Mesendoderm (in vitro differentiated cells): ENCODE measurements at regions not wholly inside any gene's neighbourhood (a gene's known extent, or its start where the extent isn't known, plus 50 kb on each side); places are given as distances from the start of the nearest gene placed in this dataset.

ENCODE experiments used
- DNase-seq: peaks from one replicate; pipeline ENCODE4 v3.0.0; 2013
- H2AK5ac ChIP-seq: 2 replicates; pipeline ENCODE4 v1.6.1; 2013; ENCODE audit warnings: low read length, inconsistent platforms
- H2BK120ac ChIP-seq: 2 replicates; pipeline ENCODE4 v1.6.1; 2013; ENCODE audit warnings: low read depth, mild to moderate bottlenecking, low read length, moderate library complexity, mixed read lengths
- H2BK15ac ChIP-seq: replicated peaks from 2 replicates; pipeline ENCODE4 v1.6.1; 2013; ENCODE audit warnings: low read depth, mild to moderate bottlenecking, moderate library complexity
- H2BK5ac ChIP-seq: 2 replicates; pipeline ENCODE4 v1.6.1; 2013; ENCODE audit warnings: low read length, inconsistent platforms
- H3K18ac ChIP-seq: 2 replicates; pipeline ENCODE4 v1.6.1; 2013; ENCODE audit warnings: mild to moderate bottlenecking, low read length, mixed read lengths
- H3K23ac ChIP-seq: one replicate; pipeline ENCODE4 v1.6.1; 2013; ENCODE audit warnings: low read length
- H3K27ac ChIP-seq: 2 replicates; pipeline ENCODE4 v1.5.1; 2013; ENCODE audit warnings: low read depth, mild to moderate bottlenecking, inconsistent platforms, low read length, moderate library complexity
- H3K27me3 ChIP-seq: 2 replicates; pipeline ENCODE4 v1.6.1; 2013; ENCODE audit warnings: low read length, control low read depth, mild to moderate bottlenecking, inconsistent platforms; ENCODE audit not compliant: insufficient read depth, poor library complexity
- H3K36me3 ChIP-seq: 2 replicates; pipeline ENCODE4 v1.6.1; 2013; ENCODE audit warnings: low read length, inconsistent platforms; ENCODE audit not compliant: control insufficient read depth, insufficient read depth
- H3K4ac ChIP-seq: one replicate; pipeline ENCODE4 v1.6.1; 2013; ENCODE audit warnings: low read depth, mild to moderate bottlenecking, low read length, moderate library complexity
- H3K4me1 ChIP-seq: 2 replicates; pipeline ENCODE4 v1.6.1; 2013; ENCODE audit warnings: low read depth, low read length, inconsistent platforms; ENCODE audit not compliant: control insufficient read depth
- H3K4me2 ChIP-seq: 2 replicates; pipeline ENCODE4 v1.6.1; 2013; ENCODE audit warnings: low read length
- H3K4me3 ChIP-seq: 2 replicates; pipeline ENCODE4 v1.5.1; 2013; ENCODE audit warnings: mild to moderate bottlenecking, low read length
- H3K56ac ChIP-seq: one replicate; pipeline ENCODE4 v1.6.1; 2013; ENCODE audit warnings: low read length
- H3K79me1 ChIP-seq: 2 replicates; pipeline ENCODE4 v1.6.1; 2013; ENCODE audit warnings: low read length, inconsistent platforms
- H3K79me2 ChIP-seq: 2 replicates; pipeline ENCODE4 v1.6.1; 2013; ENCODE audit warnings: mild to moderate bottlenecking, low read length; ENCODE audit not compliant: control insufficient read depth, insufficient read depth
- H3K9ac ChIP-seq: 2 replicates; pipeline ENCODE4 v1.6.1; 2013; ENCODE audit warnings: low read length, inconsistent platforms
- H4K5ac ChIP-seq: one replicate; pipeline ENCODE4 v1.6.1; 2013; ENCODE audit warnings: low read length
- H4K8ac ChIP-seq: one replicate; pipeline ENCODE4 v1.6.1; 2013; ENCODE audit warnings: low read depth, mild to moderate bottlenecking, control low read depth, low read length, moderate library complexity
- WGBS: extraction: QIAGEN DNeasy Blood & Tissue Kit; methylation state at CpG from one replicate; pipeline ENCODE4 v1.1.7; 2013; ENCODE audit warnings: low lambda C conversion rate, missing lambda C conversion rate; ENCODE audit not compliant: insufficient coverage; ENCODE audit errors: extremely low coverage; 5-methylcytosine and 5-hydroxymethylcytosine counted together

DNA sequence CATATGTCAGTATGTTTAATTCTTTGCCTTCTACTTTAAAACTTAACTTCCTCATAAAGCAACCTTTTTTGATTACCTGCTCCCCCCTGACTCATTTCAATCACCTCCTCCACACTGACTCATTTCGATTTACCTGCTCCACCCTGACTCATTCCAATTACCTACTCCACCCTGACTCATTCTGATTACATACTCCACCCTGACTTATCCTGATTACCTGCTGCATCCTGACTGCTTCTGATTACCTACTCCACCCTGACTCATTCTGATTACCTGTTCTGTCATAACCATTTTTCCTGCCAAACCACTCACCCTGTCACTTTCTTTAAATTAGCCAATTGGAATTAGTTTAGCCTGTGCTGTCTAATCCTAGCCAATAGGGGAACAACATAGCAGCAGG, 263.6 kb downstream of the DDX3Y start:
- no peak overlapping the region for H2AK5ac ChIP-seq
- no CpG with 5 or more reads among the region's 1 CpG for WGBS

More for the DNA sequence above, 263.6 kb downstream of the DDX3Y start:
- no peaks in the 10 kb centered on the region for H3K4me1 ChIP-seq
- no peak overlapping the region for H3K56ac ChIP-seq
- H2BK15ac ChIP-seq: no peak overlapping the region
- no peak overlapping the region for H4K5ac ChIP-seq
- no peaks in the 10 kb centered on the region for H3K36me3 ChIP-seq
- no peak overlapping the region for H3K27ac ChIP-seq
- H2BK120ac ChIP-seq: no peak overlapping the region
- no peak overlapping the region for H3K4me2 ChIP-seq
- H3K79me1 ChIP-seq: no peaks in the 10 kb centered on the region
- no peak for DNase-seq
- H3K23ac ChIP-seq: no peak overlapping the region
- H3K4ac ChIP-seq: no peak overlapping the region
- no peak overlapping the region for H4K8ac ChIP-seq
- H3K9ac ChIP-seq: no peak overlapping the region
- no peak overlapping the region for H3K18ac ChIP-seq
- H2BK5ac ChIP-seq: no peak overlapping the region
- H3K79me2 ChIP-seq: no peaks in the 10 kb centered on the region
- H3K4me3 ChIP-seq: no peak overlapping the region
- H3K27me3 ChIP-seq: no peaks in the 10 kb centered on the region
